CD8-positive, alpha-beta memory T cell (primary cell): ENCODE measurements at regions not wholly inside any gene's neighbourhood (a gene's known extent, or its start where the extent isn't known, plus 50 kb on each side); places are given as distances from the start of the nearest gene placed in this dataset.

ENCODE experiments used
- CTCF ChIA-PET: fragments of 350-600 bp; sonication (Branson Sonifier 250); formaldehyde crosslinking; loops from one replicate; lab custom pipeline; 2021; ENCODE audit warnings: antibody characterized with exemption; lab: Charles Lee
- POLR2A ChIA-PET: fragments of 350-600 bp; sonication (Branson Sonifier 250); formaldehyde crosslinking; loops from one replicate; lab custom pipeline; 2021; ENCODE audit warnings: antibody characterized with exemption; lab: Charles Lee
- DNase-seq, 5 donors: peaks; one replicate each; pipeline versions ENCODE4 v3.0.0 to v3.0.0-alpha.2; 2020 to 2022; ENCODE audit warnings: mixed read lengths in 1 of 5
- H3K27ac ChIP-seq: one replicate; pipeline ENCODE4 v1.7.0; 2013; ENCODE audit warnings: low read depth, mild to moderate bottlenecking, low read length, moderate library complexity
- H3K27me3 ChIP-seq: 2 replicates; pipeline ENCODE4 v1.7.0; 2013; ENCODE audit warnings: low read length, mild to moderate bottlenecking; ENCODE audit not compliant: insufficient read depth, poor library complexity, severe bottlenecking
- H3K36me3 ChIP-seq: 2 replicates; pipeline ENCODE4 v1.7.0; 2013; ENCODE audit warnings: mild to moderate bottlenecking, low read length, moderate library complexity; ENCODE audit not compliant: insufficient read depth
- H3K4me1 ChIP-seq: 2 replicates; pipeline ENCODE4 v1.7.0; 2013; ENCODE audit warnings: mild to moderate bottlenecking, low read length, moderate library complexity; ENCODE audit not compliant: insufficient read depth
- H3K4me3 ChIP-seq: 2 replicates; pipeline ENCODE4 v1.7.0; 2013; ENCODE audit warnings: mild to moderate bottlenecking, low read length
- H3K9me3 ChIP-seq: 2 replicates; pipeline ENCODE4 v1.7.0; 2013; ENCODE audit warnings: mild to moderate bottlenecking, low read length
- H3K27ac Mint-ChIP-seq, 8 donors: one replicate each; pipeline ENCODE4 v1.8.0; 2020 to 2021; ENCODE audit warnings: mixed read lengths in 8 of 8, mild to moderate bottlenecking in 6 of 8, inconsistent platforms in 3 of 8, moderate library complexity in 3 of 8
- H3K27me3 Mint-ChIP-seq, 2 donors: one replicate each; pipeline ENCODE4 v1.8.0; 2020 to 2021; ENCODE audit warnings: mixed read lengths in 2 of 2, mild to moderate bottlenecking in 1 of 2, moderate library complexity in 1 of 2
- H3K36me3 Mint-ChIP-seq, 3 donors: one replicate each; pipeline ENCODE4 v1.8.0; 2020 to 2021; ENCODE audit warnings: mixed read lengths in 3 of 3, inconsistent platforms in 1 of 3, mild to moderate bottlenecking in 1 of 3
- H3K4me1 Mint-ChIP-seq, 3 donors: one replicate each; pipeline ENCODE4 v1.8.0; 2020 to 2021; ENCODE audit warnings: mixed read lengths in 3 of 3, inconsistent platforms in 1 of 3, mild to moderate bottlenecking in 1 of 3
- H3K4me3 Mint-ChIP-seq, 7 donors: one replicate each; pipeline ENCODE4 v1.8.0; 2020 to 2021; ENCODE audit warnings: mixed read lengths in 7 of 7, mild to moderate bottlenecking in 6 of 7, moderate library complexity in 4 of 7, inconsistent platforms in 2 of 7
- H3K9me3 Mint-ChIP-seq, 5 donors: one replicate each; pipeline ENCODE4 v1.8.0; 2020 to 2022; ENCODE audit warnings: mixed read lengths in 5 of 5, mild to moderate bottlenecking in 3 of 5, moderate library complexity in 2 of 5, inconsistent platforms in 1 of 5

GRCh38 chr2:18503376-18504228 lies 56.9 kb downstream of the RDH14 start:
- no peak overlapping the region for H3K4me3 Mint-ChIP-seq
- DNase-seq: no peak
- H3K9me3 Mint-ChIP-seq: no peaks in the 10 kb centered on the region
- H3K36me3 Mint-ChIP-seq: no peaks in the 10 kb centered on the region
- H3K4me1 Mint-ChIP-seq: no peaks in the 10 kb centered on the region
- POLR2A ChIA-PET: no interaction called here
- H3K27me3 Mint-ChIP-seq: peaks cover 10 to 36% of the 10 kb centered on the region in 2 donors
- Histone ChIP-seq H3K4me3 (no peak overlapping the region), H3K4me1 (no peaks in the 10 kb centered on the region), H3K27ac (no peak overlapping the region), H3K36me3 (no peaks in the 10 kb centered on the region), H3K9me3 (no peaks in the 10 kb centered on the region), H3K27me3 (no peaks in the 10 kb centered on the region)
- H3K27ac Mint-ChIP-seq: no peak overlapping the region
- CTCF ChIA-PET: no interaction called here

GRCh38 chr2:18502142-18502541 lies 58.3 kb downstream of the RDH14 start:
- Mint-ChIP-seq H3K27ac (no peak overlapping the region), H3K4me3 (no peak overlapping the region), H3K9me3 (no peaks in the 10 kb centered on the region), H3K4me1 (no peaks in the 10 kb centered on the region), H3K36me3 (no peaks in the 10 kb centered on the region), H3K27me3 (peaks cover 10 to 32% of the 10 kb centered on the region in 2 donors)
- ChIA-PET POLR2A (no interaction called here), CTCF (no interaction called here)
- H3K4me3 ChIP-seq: no peak overlapping the region
- H3K36me3 ChIP-seq: no peaks in the 10 kb centered on the region
- no peaks in the 10 kb centered on the region for H3K4me1 ChIP-seq
- no peak for DNase-seq
- H3K27me3 ChIP-seq: no peaks in the 10 kb centered on the region
- no peaks in the 10 kb centered on the region for H3K9me3 ChIP-seq
- H3K27ac ChIP-seq: no peak overlapping the region

- CTCF ChIA-PET: no interaction called here
These were observed 58.7 kb downstream of the RDH14 start for GRCh38 chr2:18501729-18502128.

GRCh38 chr2:18501156-18501555 lies 59.3 kb downstream of the RDH14 start:
- peaks cover 0 to 2% (median 0%) of the 10 kb centered on the region in 3 donors for H3K36me3 Mint-ChIP-seq
- no peak overlapping the region for H3K27ac Mint-ChIP-seq
- Histone ChIP-seq H3K36me3 (no peaks in the 10 kb centered on the region), H3K9me3 (no peaks in the 10 kb centered on the region), H3K27me3 (no peaks in the 10 kb centered on the region), H3K27ac (no peak overlapping the region), H3K4me3 (no peak overlapping the region), H3K4me1 (no peaks in the 10 kb centered on the region)
- no peak for DNase-seq
- no peaks in the 10 kb centered on the region for H3K4me1 Mint-ChIP-seq
- H3K4me3 Mint-ChIP-seq: no peak overlapping the region
- H3K9me3 Mint-ChIP-seq: no peaks in the 10 kb centered on the region
- POLR2A ChIA-PET: no interaction called here
- H3K27me3 Mint-ChIP-seq: peaks cover 10 to 41% of the 10 kb centered on the region in 2 donors
- CTCF ChIA-PET: no interaction called here

More at GRCh38 chr2:18501729-18502128, 58.7 kb downstream of the RDH14 start:
- no peaks in the 10 kb centered on the region for H3K4me1 ChIP-seq
- no peaks in the 10 kb centered on the region for H3K27me3 ChIP-seq
- no peak overlapping the region for H3K4me3 Mint-ChIP-seq
- peaks cover 10 to 35% of the 10 kb centered on the region in 2 donors for H3K27me3 Mint-ChIP-seq
- no peaks in the 10 kb centered on the region for H3K36me3 ChIP-seq
- H3K9me3 ChIP-seq: no peaks in the 10 kb centered on the region
- DNase-seq: no peak
- no peak overlapping the region for H3K4me3 ChIP-seq
- no peak overlapping the region for H3K27ac ChIP-seq
- H3K27ac Mint-ChIP-seq: no peak overlapping the region
- H3K9me3 Mint-ChIP-seq: no peaks in the 10 kb centered on the region
- POLR2A ChIA-PET: no interaction called here
- H3K36me3 Mint-ChIP-seq: peaks cover 0 to under 1% (median 0%) of the 10 kb centered on the region in 3 donors
- H3K4me1 Mint-ChIP-seq: no peaks in the 10 kb centered on the region

- H3K9me3 Mint-ChIP-seq: no peaks in the 10 kb centered on the region
- H3K27me3 Mint-ChIP-seq: peaks cover 17 to 44% of the 10 kb centered on the region in 2 donors
- Histone ChIP-seq H3K27me3 (no peaks in the 10 kb centered on the region), H3K9me3 (no peaks in the 10 kb centered on the region), H3K4me3 (no peak overlapping the region), H3K36me3 (no peaks in the 10 kb centered on the region), H3K27ac (no peak overlapping the region), H3K4me1 (no peaks in the 10 kb centered on the region)
- ChIA-PET CTCF (no interaction called here), POLR2A (no interaction called here)
- no peaks in the 10 kb centered on the region for H3K4me1 Mint-ChIP-seq
- no peak overlapping the region for H3K4me3 Mint-ChIP-seq
- no peak for DNase-seq
- no peak overlapping the region for H3K27ac Mint-ChIP-seq
- H3K36me3 Mint-ChIP-seq: peaks cover 0 to 2% (median 0%) of the 10 kb centered on the region in 3 donors
These were observed 60.1 kb downstream of the RDH14 start for GRCh38 chr2:18500333-18500732.

GRCh38 chr2:18498531-18498930 lies 61.9 kb downstream of the RDH14 start:
- Histone ChIP-seq H3K27me3 (no peaks in the 10 kb centered on the region), H3K9me3 (no peaks in the 10 kb centered on the region), H3K27ac (no peak overlapping the region), H3K4me1 (no peaks in the 10 kb centered on the region), H3K4me3 (no peak overlapping the region), H3K36me3 (no peaks in the 10 kb centered on the region)
- ChIA-PET CTCF (interaction anchor here (0.9 to 1.0 kb wide), 2 partner anchors 20 to 21 kb away, joined by 3 read pairs; no protein-coding TSS in a partner anchor), POLR2A (no interaction called here)
- H3K4me3 Mint-ChIP-seq: no peak overlapping the region
- no peaks in the 10 kb centered on the region for H3K9me3 Mint-ChIP-seq
- no peak for DNase-seq
- H3K27me3 Mint-ChIP-seq: peaks cover 21 to 51% of the 10 kb centered on the region in 2 donors
- no peaks in the 10 kb centered on the region for H3K4me1 Mint-ChIP-seq
- no peak overlapping the region for H3K27ac Mint-ChIP-seq
- peaks cover 0 to 2% (median 0%) of the 10 kb centered on the region in 3 donors for H3K36me3 Mint-ChIP-seq

- no peak overlapping the region for H3K27ac ChIP-seq
- H3K36me3 Mint-ChIP-seq: peaks cover 0 to 2% (median 0%) of the 10 kb centered on the region in 3 donors
- CTCF ChIA-PET: no interaction called here
These were observed 63.9 kb downstream of the RDH14 start for GRCh38 chr2:18496516-18496915.

GRCh38 chr2:18495058-18495457 lies 65.4 kb downstream of the RDH14 start:
- POLR2A ChIA-PET: no interaction called here
- Histone ChIP-seq H3K27ac (no peak overlapping the region), H3K4me1 (no peaks in the 10 kb centered on the region), H3K36me3 (no peaks in the 10 kb centered on the region), H3K27me3 (no peaks in the 10 kb centered on the region), H3K9me3 (no peaks in the 10 kb centered on the region), H3K4me3 (no peak overlapping the region)
- Mint-ChIP-seq H3K4me1 (no peaks in the 10 kb centered on the region), H3K27ac (no peak overlapping the region), H3K27me3 (peaks cover 24 to 65% of the 10 kb centered on the region in 2 donors), H3K9me3 (no peaks in the 10 kb centered on the region), H3K4me3 (no peak overlapping the region), H3K36me3 (peaks cover 0 to 2% (median 0%) of the 10 kb centered on the region in 3 donors)
- no peak for DNase-seq
- CTCF ChIA-PET: no interaction called here

More at GRCh38 chr2:18496516-18496915, 63.9 kb downstream of the RDH14 start:
- Mint-ChIP-seq H3K4me3 (no peak overlapping the region), H3K27ac (no peak overlapping the region), H3K27me3 (peaks cover 24 to 66% of the 10 kb centered on the region in 2 donors), H3K4me1 (no peaks in the 10 kb centered on the region), H3K9me3 (no peaks in the 10 kb centered on the region)
- Histone ChIP-seq H3K4me1 (no peaks in the 10 kb centered on the region), H3K4me3 (no peak overlapping the region), H3K27me3 (no peaks in the 10 kb centered on the region), H3K9me3 (no peaks in the 10 kb centered on the region), H3K36me3 (no peaks in the 10 kb centered on the region)
- no peak for DNase-seq
- POLR2A ChIA-PET: no interaction called here
